GM23338 (cell line): ENCODE measurements at regions not wholly inside any gene's neighbourhood (a gene's known extent, or its start where the extent isn't known, plus 50 kb on each side); places are given as distances from the start of the nearest gene placed in this dataset.

Experiments
- ATAC-seq: fragments of 200-7000 bp; cut with Tn5 transposase; 3 replicates; pipeline ENCODE4 v1.9.1; 2020
- DNase-seq: peaks from one replicate; pipeline ENCODE4 v3.0.0-alpha.2; 2015; ENCODE audit warnings: low spot score
- H2AFZ ChIP-seq: fragments of 200-600 bp; sonication (generic); 2 replicates; pipeline ENCODE4 v1.8.0; 2016; ENCODE audit warnings: antibody characterized with exemption, mild to moderate bottlenecking, moderate library complexity
- H3F3A ChIP-seq: fragments of 200-600 bp; sonication (generic); replicated peaks from 2 replicates; pipeline ENCODE4 v1.8.0; 2017; ENCODE audit warnings: antibody characterized with exemption, mixed run types, low read depth
- H3K27ac ChIP-seq: fragments of 200-600 bp; sonication (generic); 2 replicates; pipeline ENCODE4 v1.6.1; 2016; ENCODE audit warnings: low read depth
- H3K27me3 ChIP-seq: fragments of 200-600 bp; sonication (generic); 2 replicates; pipeline ENCODE4 v1.8.0; 2016; ENCODE audit warnings: mild to moderate bottlenecking, mixed run types, moderate library complexity; ENCODE audit not compliant: insufficient read depth
- H3K36me3 ChIP-seq: fragments of 200-600 bp; sonication (generic); 2 replicates; pipeline ENCODE4 v1.8.0; 2016; ENCODE audit warnings: mild to moderate bottlenecking; ENCODE audit not compliant: insufficient read depth
- H3K4me1 ChIP-seq: fragments of 200-600 bp; sonication (generic); 2 replicates; pipeline ENCODE4 v1.8.0; 2016; ENCODE audit warnings: mild to moderate bottlenecking, moderate library complexity; ENCODE audit not compliant: insufficient read depth
- H3K4me2 ChIP-seq: fragments of 200-600 bp; sonication (generic); 2 replicates; pipeline ENCODE4 v1.7.1; 2017; ENCODE audit warnings: mixed run types
- H3K4me3 ChIP-seq: fragments of 200-600 bp; sonication (generic); 2 replicates; pipeline ENCODE4 v1.6.1; 2016; ENCODE audit warnings: mixed run types
- H3K79me2 ChIP-seq: fragments of 200-600 bp; sonication (generic); replicated peaks from 2 replicates; pipeline ENCODE4 v1.8.0; 2017; ENCODE audit warnings: mild to moderate bottlenecking; ENCODE audit not compliant: insufficient read depth
- H3K9me2 ChIP-seq: fragments of 200-600 bp; sonication (generic); 2 replicates; pipeline ENCODE4 v1.8.0; 2017; ENCODE audit not compliant: insufficient read depth
- H4K20me1 ChIP-seq: fragments of 200-600 bp; sonication (generic); replicated peaks from 2 replicates; pipeline ENCODE4 v1.8.0; 2017; ENCODE audit warnings: mild to moderate bottlenecking; ENCODE audit not compliant: insufficient read depth
- H3K27ac Mint-ChIP-seq: 2 replicates; pipeline ENCODE4 v1.8.0; 2020; ENCODE audit warnings: inconsistent platforms, mild to moderate bottlenecking, moderate library complexity, mixed read lengths
- H3K27me3 Mint-ChIP-seq: 3 replicates; pipeline ENCODE4 v1.8.0; 2022; ENCODE audit warnings: low read depth, mild to moderate bottlenecking, moderate library complexity, mixed read lengths, inconsistent platforms; ENCODE audit not compliant: insufficient read depth, poor library complexity
- H3K36me3 Mint-ChIP-seq: 3 replicates; pipeline ENCODE4 v1.8.0; 2021; ENCODE audit warnings: low read depth, mild to moderate bottlenecking, inconsistent platforms, moderate library complexity, mixed read lengths
- H3K4me1 Mint-ChIP-seq: 3 replicates; pipeline ENCODE4 v1.8.0; 2020; ENCODE audit warnings: mild to moderate bottlenecking, inconsistent platforms, mixed read lengths
- H3K4me3 Mint-ChIP-seq: 3 replicates; pipeline ENCODE4 v1.8.0; 2021; ENCODE audit warnings: moderate library complexity, mild to moderate bottlenecking, inconsistent platforms, mixed read lengths
- H3K9me3 Mint-ChIP-seq: 3 replicates; pipeline ENCODE4 v1.8.0; 2020; ENCODE audit warnings: moderate library complexity, mild to moderate bottlenecking, inconsistent platforms, mixed read lengths
- CREB1 ChIP-seq: fragments of 250-450 bp; sonication (Bioruptor Pico); IDR thresholded peaks from 2 replicates; pipeline ENCODE4 v1.5.0; 2020; ENCODE audit warnings: low read depth, mild to moderate bottlenecking, moderate library complexity
- EZH2 ChIP-seq: fragments of 200-600 bp; sonication (generic); IDR thresholded peaks from one replicate; pipeline ENCODE4 v1.8.0; 2017; ENCODE audit warnings: antibody characterized with exemption, mild to moderate bottlenecking, low read depth; ENCODE audit not compliant: unreplicated experiment
- EZH2phosphoT487 ChIP-seq: fragments of 200-600 bp; sonication (generic); IDR thresholded peaks from one replicate; pipeline ENCODE4 v1.8.1; 2018; ENCODE audit warnings: antibody characterized with exemption; ENCODE audit not compliant: unreplicated experiment
- JUNB ChIP-seq: IDR thresholded peaks from one replicate; pipeline ENCODE4 v1.6.1; 2016; ENCODE audit warnings: antibody characterized with exemption; ENCODE audit not compliant: unreplicated experiment
- NANOG ChIP-seq: IDR thresholded peaks from 2 replicates; pipeline ENCODE4 v1.6.1; 2016; ENCODE audit warnings: antibody characterized with exemption, borderline replicate concordance
- POLR2AphosphoS5 ChIP-seq: IDR thresholded peaks from 2 replicates; pipeline ENCODE4 v1.6.1; 2016; ENCODE audit warnings: antibody characterized with exemption, low read depth
- STAT1 ChIP-seq: IDR thresholded peaks from one replicate; pipeline ENCODE4 v1.6.1; 2016; ENCODE audit warnings: antibody characterized with exemption; ENCODE audit not compliant: unreplicated experiment
- ZNF114 ChIP-seq: fragments of 250-450 bp; sonication (Bioruptor Pico); IDR thresholded peaks from 2 replicates; pipeline ENCODE4 v1.5.0; 2020; ENCODE audit warnings: mild to moderate bottlenecking, moderate library complexity
- ZNF331 ChIP-seq: fragments of 250-450 bp; sonication (Bioruptor Pico); IDR thresholded peaks from 2 replicates; pipeline ENCODE4 v1.5.0; 2020; ENCODE audit warnings: low read depth, mild to moderate bottlenecking, moderate library complexity
- ZNF462 ChIP-seq: fragments of 250-450 bp; sonication (Bioruptor Pico); IDR thresholded peaks from 2 replicates; pipeline ENCODE4 v1.5.0; 2020; ENCODE audit warnings: mild to moderate bottlenecking, moderate library complexity
- TF ChIP-seq, protein P1 (sequence below): IDR thresholded peaks from 2 replicates; pipeline ENCODE4 v1.6.1; 2016; ENCODE audit warnings: antibody characterized with exemption
- TF ChIP-seq, protein P2 (sequence below), 2 experiments: fragments of 200-600 bp in 1 of 2; sonication (generic) in 1 of 2; conservative IDR thresholded peaks; 2 replicates each; pipeline versions ENCODE4 v1.5.1 to v1.6.1; 2016 to 2017; ENCODE audit warnings: antibody characterized with exemption in 2 of 2, low read depth in 2 of 2, mild to moderate bottlenecking in 2 of 2, moderate library complexity in 1 of 2
- TF ChIP-seq, protein P3 (sequence below): IDR thresholded peaks from one replicate; pipeline ENCODE4 v1.6.1; 2018; ENCODE audit warnings: antibody characterized with exemption; ENCODE audit not compliant: unreplicated experiment

DNA sequence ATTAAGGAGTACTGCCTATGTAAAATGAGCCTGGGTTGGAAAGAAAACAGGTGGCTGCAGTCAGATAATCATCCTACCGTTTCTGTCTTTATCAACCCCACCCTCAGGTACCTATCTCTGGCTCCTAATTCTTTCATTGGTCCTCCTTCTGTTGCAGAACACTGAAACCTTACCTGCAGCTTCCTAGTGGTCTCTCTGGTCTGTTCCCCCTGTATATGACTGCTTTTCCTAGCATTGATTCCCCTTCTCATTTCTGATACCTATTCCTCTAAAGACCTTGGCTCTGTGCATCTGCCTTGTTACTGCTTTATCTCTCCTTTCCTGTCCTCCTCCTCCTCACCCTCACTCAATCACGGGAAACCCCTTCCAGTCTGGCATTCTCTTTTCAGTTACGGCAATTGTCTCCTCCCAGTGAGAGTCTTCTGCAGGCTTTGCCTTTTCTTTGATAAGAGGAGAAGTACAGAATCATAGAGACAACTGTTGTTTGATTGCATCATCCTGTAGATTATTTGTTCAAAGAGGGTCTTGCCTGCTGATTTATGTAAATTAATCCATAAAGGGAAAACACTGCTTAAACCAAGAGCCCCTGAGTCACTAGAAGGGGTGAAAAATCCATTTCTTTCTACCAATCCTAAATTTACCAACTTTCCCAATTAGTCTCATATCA, 301.2 kb downstream of the AASDHPPT start:
- Histone ChIP-seq H3K36me3 (no peaks in the 10 kb centered on the region), H3F3A (no peaks in the 10 kb centered on the region), H3K79me2 (no peaks in the 10 kb centered on the region), H4K20me1 (no peaks in the 10 kb centered on the region), H3K4me3 (no peak overlapping the region), H3K4me1 (peaks cover 4% of the 10 kb centered on the region; the same call in 1 of the 2 replicates), H2AFZ (peak overlapping the region; percentile 89), H3K4me2 (no peak overlapping the region), H3K9me2 (no peaks in the 10 kb centered on the region), H3K27me3 (no peaks in the 10 kb centered on the region), H3K27ac (0 out of 2 replicates have a peak overlapping the region, but pooled peaks have one; percentile 36)
- Mint-ChIP-seq H3K9me3 (no peaks in the 10 kb centered on the region), H3K4me1 (peaks cover 7% of the 10 kb centered on the region; the same call in 2 of the 3 replicates), H3K27me3 (peaks cover 2% of the 10 kb centered on the region), H3K36me3 (no peaks in the 10 kb centered on the region), H3K27ac (peak overlapping the region; percentile 49), H3K4me3 (no peak overlapping the region)
- ATAC-seq, result no peak; the same call in 2 of the 3 replicates
- TF ChIP-seq, protein P1, sequence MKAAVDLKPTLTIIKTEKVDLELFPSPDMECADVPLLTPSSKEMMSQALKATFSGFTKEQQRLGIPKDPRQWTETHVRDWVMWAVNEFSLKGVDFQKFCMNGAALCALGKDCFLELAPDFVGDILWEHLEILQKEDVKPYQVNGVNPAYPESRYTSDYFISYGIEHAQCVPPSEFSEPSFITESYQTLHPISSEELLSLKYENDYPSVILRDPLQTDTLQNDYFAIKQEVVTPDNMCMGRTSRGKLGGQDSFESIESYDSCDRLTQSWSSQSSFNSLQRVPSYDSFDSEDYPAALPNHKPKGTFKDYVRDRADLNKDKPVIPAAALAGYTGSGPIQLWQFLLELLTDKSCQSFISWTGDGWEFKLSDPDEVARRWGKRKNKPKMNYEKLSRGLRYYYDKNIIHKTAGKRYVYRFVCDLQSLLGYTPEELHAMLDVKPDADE, result no peak
- no peak for TF ChIP-seq EZH2phosphoT487
- no peak for TF ChIP-seq ZNF114
- TF ChIP-seq, protein P2, sequence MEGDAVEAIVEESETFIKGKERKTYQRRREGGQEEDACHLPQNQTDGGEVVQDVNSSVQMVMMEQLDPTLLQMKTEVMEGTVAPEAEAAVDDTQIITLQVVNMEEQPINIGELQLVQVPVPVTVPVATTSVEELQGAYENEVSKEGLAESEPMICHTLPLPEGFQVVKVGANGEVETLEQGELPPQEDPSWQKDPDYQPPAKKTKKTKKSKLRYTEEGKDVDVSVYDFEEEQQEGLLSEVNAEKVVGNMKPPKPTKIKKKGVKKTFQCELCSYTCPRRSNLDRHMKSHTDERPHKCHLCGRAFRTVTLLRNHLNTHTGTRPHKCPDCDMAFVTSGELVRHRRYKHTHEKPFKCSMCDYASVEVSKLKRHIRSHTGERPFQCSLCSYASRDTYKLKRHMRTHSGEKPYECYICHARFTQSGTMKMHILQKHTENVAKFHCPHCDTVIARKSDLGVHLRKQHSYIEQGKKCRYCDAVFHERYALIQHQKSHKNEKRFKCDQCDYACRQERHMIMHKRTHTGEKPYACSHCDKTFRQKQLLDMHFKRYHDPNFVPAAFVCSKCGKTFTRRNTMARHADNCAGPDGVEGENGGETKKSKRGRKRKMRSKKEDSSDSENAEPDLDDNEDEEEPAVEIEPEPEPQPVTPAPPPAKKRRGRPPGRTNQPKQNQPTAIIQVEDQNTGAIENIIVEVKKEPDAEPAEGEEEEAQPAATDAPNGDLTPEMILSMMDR (conservative IDR thresholded peaks at IDR 0.05; ENCODE audit: low read depth in 2 of 2), result no peak
- no peak for TF ChIP-seq CREB1
- TF ChIP-seq, protein P3, sequence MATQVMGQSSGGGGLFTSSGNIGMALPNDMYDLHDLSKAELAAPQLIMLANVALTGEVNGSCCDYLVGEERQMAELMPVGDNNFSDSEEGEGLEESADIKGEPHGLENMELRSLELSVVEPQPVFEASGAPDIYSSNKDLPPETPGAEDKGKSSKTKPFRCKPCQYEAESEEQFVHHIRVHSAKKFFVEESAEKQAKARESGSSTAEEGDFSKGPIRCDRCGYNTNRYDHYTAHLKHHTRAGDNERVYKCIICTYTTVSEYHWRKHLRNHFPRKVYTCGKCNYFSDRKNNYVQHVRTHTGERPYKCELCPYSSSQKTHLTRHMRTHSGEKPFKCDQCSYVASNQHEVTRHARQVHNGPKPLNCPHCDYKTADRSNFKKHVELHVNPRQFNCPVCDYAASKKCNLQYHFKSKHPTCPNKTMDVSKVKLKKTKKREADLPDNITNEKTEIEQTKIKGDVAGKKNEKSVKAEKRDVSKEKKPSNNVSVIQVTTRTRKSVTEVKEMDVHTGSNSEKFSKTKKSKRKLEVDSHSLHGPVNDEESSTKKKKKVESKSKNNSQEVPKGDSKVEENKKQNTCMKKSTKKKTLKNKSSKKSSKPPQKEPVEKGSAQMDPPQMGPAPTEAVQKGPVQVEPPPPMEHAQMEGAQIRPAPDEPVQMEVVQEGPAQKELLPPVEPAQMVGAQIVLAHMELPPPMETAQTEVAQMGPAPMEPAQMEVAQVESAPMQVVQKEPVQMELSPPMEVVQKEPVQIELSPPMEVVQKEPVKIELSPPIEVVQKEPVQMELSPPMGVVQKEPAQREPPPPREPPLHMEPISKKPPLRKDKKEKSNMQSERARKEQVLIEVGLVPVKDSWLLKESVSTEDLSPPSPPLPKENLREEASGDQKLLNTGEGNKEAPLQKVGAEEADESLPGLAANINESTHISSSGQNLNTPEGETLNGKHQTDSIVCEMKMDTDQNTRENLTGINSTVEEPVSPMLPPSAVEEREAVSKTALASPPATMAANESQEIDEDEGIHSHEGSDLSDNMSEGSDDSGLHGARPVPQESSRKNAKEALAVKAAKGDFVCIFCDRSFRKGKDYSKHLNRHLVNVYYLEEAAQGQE, result no peak
- TF ChIP-seq NANOG, result no peak
- no peak for TF ChIP-seq JUNB
- no peak for TF ChIP-seq EZH2
- no peak for TF ChIP-seq STAT1
- no peak for TF ChIP-seq ZNF462 (CRISPR knock-in tag)
- no peak for TF ChIP-seq POLR2AphosphoS5
- no peak for TF ChIP-seq ZNF331
- no peak for DNase-seq
